IPS-18c (cell line): ENCODE measurements at regions not wholly inside any gene's neighbourhood (a gene's known extent, or its start where the extent isn't known, plus 50 kb on each side); places are given as distances from the start of the nearest gene placed in this dataset.
"Not testable (repeated sequence)": the region's sequence is repeated elsewhere in the genome, so short reads cannot be mapped to it uniquely, and the experiment has no call there.

ENCODE experiments used
- H3K4me3 ChIP-seq: 2 replicates; pipeline ENCODE4 v1.7.0; 2013; ENCODE audit warnings: low read depth, mild to moderate bottlenecking, low read length, moderate library complexity; ENCODE audit not compliant: insufficient read depth
- H3K9me3 ChIP-seq: one replicate; pipeline ENCODE4 v1.6.1; 2013; ENCODE audit warnings: mild to moderate bottlenecking, low read length, moderate library complexity; ENCODE audit not compliant: control insufficient read depth, insufficient read depth

DNA sequence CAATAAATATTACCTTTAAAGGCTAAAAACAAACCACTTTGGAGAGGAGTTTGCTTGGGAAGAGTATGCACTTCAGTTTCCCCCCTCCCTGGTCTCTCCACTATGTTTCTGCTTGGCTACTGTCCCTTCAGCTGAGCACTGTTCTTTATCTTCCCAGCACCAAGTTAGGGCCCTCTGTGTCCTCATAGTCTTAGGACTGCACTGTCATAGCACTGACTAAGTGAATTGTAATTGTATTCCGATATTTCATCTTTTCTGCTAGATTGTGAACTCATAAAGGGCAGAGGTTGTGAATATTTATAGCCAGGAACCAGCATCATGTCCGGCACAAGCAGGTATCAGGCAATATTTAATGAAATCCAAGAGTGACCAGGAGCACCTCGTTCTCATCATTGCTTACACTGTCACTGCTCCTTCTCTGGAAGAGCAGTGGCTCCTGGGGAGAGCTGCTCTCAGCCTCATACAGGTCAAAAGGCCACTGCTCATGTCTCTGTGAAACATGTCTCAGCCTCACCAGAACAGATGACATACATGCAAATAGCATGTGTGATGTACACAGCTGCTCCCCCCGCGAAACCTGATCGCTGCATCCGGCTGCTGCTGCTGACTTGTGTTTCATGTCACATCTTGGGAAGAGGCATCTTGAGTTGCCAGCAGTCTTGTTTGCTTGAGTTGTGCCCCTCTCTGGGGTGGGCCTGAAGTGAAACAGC is 279.7 kb upstream of the MSX2 start:
- H3K4me3 ChIP-seq, result no peak overlapping the region
- H3K9me3 ChIP-seq, result no peaks in the 10 kb centered on the region

DNA sequence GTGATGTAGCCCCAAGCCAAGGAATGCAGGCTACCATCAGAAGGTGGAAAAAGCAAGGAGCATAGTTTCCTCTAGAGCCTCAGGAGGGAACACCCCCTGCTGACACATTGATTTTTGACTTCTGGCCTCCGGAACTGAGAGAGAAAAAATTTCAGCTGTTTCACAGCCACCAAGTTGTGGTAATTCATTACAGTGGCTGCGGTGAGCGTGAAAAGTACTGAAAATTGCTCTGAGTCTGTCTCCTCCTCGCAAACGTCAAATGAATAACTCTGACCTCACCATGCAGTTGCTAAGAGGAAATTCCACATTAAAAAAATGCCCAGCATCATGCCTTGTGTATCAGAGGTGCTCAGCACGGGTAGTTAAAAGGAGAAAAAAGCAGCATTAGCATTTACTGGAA is 277.9 kb upstream of the MSX2 start:
- Histone ChIP-seq H3K4me3 (no peak overlapping the region), H3K9me3 (peaks cover 3% of the 10 kb centered on the region)

DNA sequence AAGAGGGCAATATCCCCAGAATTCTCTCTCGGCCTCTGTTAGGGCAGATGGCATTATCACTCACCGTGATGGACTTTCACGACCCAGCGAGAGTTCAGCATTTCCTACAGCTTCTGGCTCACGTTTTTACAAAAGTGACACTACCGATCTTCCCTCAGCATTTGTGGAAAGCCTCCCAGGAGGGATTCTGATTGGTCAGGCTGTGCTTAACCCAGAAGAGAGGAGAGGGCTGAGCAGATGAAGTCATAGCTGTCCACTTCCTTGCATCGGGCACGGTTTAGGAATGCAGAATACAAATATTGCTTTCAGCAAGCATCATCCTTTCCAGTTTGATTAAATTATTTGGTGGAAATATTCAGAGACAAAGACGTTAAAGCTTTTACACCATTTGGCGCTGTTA is 277.4 kb upstream of the MSX2 start:
- Histone ChIP-seq H3K4me3 (no peak overlapping the region), H3K9me3 (peaks cover 3% of the 10 kb centered on the region)

DNA sequence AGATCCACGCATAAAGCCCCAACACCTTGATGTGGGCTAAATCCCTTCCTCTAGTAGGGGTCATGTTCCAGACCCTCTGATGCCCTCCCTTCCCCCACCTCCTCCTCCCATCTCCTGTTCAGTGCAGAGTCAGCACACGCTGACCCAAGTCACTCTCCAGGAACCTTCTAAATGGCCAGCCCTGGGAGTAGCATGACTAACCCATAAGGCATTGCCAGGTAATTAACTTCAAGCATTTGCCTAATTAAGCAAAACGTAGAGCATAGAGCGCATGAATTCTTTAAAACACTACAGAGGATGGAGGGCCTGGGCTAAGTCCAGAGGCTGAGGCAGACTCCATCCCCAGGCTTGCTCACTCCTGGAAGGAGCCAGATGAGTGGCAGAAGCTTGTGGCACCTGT is 276.3 kb upstream of the MSX2 start:
- peaks cover 3% of the 10 kb centered on the region for H3K9me3 ChIP-seq
- H3K4me3 ChIP-seq, result no peak overlapping the region

DNA sequence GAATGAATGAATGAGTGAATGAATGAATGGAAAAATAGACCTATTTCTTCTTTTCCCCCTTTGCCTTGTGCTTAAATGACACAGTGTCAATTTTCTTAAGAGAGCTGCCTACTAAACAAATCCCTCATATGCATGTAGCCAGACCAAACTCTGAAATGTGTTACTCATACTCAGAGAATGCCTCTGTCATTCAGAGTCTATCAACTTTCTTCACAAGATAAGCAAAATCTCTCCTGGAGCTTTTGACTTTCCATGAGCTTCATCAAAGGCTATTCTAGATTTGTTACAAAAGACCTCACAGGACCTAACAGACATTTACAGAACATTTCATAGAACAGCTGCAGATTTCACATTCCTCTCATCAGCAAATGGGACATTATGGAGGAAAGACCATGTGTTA is 275.7 kb upstream of the MSX2 start:
- Histone ChIP-seq H3K9me3 (peaks cover 3% of the 10 kb centered on the region), H3K4me3 (no peak overlapping the region)

DNA sequence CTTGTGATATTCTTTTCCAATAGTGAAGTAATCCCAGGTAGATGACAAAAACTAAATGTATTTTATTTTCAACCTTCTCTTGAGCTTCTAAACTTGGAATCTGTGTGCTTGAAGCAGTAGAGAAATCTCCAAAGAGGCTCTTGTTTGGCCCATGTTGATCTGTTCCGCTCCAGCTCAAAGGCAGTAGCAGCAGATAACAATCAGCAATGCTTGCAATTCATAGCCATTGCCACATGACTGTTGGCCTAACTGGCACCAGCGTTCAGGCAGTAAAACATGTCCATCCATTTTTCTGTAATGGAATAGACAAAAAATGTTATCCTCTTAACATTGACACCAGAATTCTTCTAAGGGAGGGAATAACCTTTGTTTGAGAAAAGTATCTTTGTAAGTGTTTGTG is 270.7 kb upstream of the MSX2 start:
- Histone ChIP-seq H3K4me3 (no peak overlapping the region), H3K9me3 (peaks cover 6% of the 10 kb centered on the region)

DNA sequence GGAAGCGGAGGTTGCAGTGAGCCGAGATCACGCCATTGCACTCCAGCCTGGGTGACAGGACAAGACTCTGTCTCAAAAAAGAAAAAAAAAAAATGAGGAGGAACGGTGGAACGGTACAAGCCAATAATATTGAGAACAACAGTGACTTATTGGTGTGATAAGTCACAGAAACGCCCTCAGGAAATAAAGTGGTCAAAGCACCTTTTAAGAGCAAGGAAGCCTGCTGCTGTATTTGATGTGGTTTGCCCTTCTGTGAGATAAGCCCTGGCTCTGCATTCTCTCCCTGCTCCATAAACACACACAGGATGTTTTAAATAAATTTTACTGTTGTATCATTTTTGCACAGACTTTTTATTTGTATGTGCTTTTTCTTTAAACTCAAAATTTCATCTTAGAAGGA is 269.9 kb upstream of the MSX2 start:
- Histone ChIP-seq H3K4me3 (no peak overlapping the region), H3K9me3 (peaks cover 6% of the 10 kb centered on the region)

DNA sequence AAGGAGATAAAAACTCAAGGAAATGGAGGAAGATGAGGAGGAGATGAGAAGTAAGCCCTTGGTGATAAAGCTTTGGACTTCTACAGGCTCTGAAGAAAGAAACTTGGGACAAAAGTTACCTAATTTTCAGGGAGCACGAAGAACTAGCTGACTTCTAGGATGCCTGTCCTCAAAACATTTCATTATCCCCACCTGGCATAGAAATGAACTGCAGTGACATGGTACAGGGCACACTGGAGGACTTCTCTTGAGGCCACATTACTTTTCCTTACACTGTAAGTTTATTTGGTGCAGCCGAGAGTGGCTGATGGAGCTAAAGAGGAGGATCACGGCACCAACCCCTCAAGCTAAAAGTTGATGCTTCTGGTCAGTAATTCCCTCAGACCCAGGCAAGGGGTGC is 269.5 kb upstream of the MSX2 start:
- Histone ChIP-seq H3K9me3 (peaks cover 3% of the 10 kb centered on the region), H3K4me3 (no peak overlapping the region)

DNA sequence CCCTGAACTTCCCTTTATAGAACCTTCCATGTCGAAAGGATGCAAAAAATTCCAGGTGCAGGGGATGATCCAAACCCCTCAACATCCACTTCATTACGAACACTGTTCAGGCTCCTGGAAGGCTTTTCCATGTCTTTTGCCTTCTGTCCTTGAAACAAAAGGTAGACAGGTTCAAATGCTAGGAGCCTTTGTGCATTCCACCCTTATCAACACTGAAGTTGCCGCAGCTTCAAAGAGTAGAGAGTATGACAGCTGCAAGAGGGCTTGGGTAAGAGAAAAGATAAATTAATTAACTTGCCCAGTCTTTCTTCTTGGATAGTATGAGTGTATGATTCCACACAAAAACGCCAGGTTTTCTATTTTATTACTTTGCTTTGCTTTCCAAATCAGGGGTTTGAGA is 269.1 kb upstream of the MSX2 start:
- H3K9me3 ChIP-seq, result peaks cover 2% of the 10 kb centered on the region
- no peak overlapping the region for H3K4me3 ChIP-seq

DNA sequence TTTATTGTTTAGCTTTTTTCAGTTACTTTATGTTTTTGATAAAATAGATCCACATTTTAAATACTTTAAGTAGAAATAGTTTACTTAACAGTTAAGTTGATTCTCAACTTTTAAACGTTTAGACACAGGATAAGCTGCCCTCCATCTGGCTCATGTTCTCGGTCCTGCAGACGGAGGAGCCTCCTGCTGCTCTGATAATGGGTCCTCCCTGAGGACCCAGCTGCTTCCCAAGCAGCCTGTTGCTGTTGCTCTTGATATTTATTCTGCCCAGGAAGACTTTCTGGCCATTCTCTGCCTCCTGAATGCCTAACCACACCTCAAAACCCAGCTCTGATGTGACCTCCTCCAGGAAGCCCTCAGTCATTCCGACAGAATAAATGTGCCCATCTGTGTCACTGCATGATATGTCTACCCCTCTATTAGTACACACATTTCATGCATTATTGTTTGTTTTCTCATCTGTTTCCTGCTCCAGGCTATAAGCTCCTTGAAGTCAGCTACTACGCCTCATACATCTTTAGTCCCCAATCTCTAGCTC is 267.2 kb upstream of the MSX2 start:
- Histone ChIP-seq H3K9me3 (peaks cover 2% of the 10 kb centered on the region), H3K4me3 (no peak overlapping the region)

DNA sequence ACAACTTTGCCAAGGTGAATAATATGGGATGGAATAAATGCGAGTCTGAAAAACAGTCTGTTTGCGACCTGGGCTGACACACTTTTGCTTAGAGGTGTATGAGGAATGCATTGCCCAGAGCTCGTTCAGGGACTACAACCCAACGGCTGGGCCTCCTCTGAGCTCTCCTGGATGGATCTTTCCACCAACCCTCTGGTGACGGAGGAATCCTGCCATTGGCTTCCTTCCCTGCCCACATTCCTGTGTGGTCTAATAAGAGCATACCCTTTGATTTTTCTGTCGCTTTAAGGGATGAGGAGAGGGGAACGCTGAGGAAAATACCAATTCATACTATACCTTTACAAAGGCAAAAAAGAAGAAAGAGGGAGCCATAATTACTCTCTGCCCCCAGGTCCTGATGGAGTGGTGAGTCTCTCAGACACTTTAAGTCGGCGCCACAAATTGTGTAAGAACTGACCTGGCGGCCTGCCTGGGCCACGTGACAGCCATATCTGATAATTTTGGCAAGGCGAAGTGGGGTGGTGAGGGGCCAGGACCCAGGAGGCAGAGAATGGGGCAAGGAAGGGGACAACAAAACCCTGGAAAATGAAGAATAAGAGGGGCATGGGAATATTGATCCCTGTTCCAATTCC is 265.2 kb upstream of the MSX2 start:
- H3K4me3 ChIP-seq, result no peak overlapping the region
- H3K9me3 ChIP-seq, result peaks cover 2% of the 10 kb centered on the region

DNA sequence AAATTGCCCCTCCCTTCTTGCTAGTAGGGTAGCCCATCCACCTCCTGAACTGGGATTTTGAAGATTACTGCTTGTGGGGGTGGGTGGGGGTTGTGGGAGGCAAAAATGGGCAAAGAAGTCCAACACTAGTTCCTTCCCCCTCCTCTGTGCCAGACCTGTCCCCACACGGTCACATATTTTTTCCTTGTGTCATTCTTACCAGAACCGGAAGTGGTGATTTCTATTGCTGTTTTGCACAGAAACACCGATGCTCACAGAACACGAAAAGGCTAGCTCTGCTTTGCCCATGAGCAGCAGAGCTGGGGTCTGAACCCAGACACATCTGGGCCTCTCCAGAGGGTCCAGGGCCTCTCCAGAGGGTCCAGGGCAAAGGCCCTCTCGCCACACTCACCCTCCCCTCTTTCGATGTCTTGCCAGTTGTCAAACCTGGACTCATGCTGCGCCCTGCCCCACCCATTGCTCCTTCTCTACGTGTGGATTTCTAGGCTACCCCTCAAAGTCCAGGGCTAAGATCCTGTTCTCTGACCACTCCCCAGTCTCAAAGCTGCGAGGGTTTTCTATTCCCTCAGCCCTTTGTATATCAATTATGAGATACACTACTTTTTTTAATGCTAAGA is 264.4 kb upstream of the MSX2 start:
- H3K4me3 ChIP-seq, result no peak overlapping the region
- peaks cover 2% of the 10 kb centered on the region for H3K9me3 ChIP-seq

DNA sequence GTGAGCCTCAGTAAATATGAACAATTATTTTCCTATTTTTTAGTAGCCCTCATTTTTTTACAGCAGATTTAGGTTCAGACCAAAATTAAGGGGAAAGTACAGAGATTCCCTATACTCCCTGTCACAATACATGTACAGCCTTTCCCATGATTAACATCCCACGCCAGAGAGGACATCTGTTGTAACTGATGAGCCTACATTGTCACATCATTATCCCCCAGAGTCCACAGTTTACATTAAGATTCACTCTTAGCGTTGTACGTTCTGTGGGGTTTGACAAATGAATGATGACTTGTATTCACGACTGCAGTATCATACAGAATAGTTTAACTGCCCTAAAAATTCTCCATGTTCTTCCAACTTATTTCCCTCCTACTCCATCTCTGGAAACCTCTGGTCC is 262.3 kb upstream of the MSX2 start:
- no peak overlapping the region for H3K4me3 ChIP-seq
- no peaks in the 10 kb centered on the region for H3K9me3 ChIP-seq

DNA sequence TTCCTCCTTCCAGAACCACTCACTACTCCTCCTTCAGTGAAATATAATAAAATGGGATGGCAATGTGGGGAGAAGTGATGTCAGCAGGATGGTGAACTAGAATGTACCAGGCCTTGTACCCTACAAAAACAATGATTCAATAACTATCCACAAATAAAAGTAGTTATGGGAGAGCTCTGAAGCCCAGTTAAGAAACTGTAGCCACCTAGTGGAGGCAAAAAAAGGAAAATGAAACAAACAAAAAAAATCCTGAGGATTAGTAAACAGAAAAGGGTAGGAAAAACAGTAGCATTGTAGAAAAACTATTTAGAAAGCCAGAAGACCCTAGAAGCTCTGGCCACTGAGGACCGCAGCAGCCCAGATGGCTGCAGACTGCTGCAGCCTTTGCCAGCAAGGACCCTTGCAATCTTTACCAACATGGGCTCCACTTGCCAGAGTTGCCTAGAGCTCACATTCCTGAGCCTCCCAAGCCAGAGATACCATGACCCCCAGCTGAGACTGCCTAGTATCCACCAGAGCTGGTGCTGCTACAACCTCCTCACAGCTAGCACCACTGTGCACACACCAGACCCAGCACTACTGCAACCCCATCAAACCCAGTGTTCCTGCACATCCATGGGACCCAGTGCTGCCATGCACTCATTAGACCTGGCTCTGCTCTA is 259.7 kb upstream of the MSX2 start:
- Histone ChIP-seq H3K4me3 (no peak overlapping the region), H3K9me3 (no peaks in the 10 kb centered on the region)

DNA sequence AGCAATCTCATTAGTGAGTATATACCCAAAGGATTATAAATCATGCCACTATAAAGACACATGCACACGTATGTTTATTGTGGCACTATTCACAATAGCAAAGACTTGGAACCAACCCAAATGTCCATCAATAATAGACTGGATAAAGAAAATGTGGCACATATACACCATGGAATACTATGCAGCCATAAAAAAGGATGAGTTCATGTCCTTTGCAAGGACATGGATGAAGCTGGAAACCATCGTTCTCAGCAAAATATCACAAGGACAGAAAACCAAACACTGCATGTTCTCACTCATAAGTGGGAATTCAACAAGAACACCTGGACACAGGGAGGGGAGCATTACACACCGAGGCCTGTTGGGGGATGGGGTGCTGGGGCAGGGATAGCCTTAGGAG is 252.9 kb upstream of the MSX2 start:
- not testable (repeated sequence) for H3K4me3 ChIP-seq, H3K9me3 ChIP-seq

DNA sequence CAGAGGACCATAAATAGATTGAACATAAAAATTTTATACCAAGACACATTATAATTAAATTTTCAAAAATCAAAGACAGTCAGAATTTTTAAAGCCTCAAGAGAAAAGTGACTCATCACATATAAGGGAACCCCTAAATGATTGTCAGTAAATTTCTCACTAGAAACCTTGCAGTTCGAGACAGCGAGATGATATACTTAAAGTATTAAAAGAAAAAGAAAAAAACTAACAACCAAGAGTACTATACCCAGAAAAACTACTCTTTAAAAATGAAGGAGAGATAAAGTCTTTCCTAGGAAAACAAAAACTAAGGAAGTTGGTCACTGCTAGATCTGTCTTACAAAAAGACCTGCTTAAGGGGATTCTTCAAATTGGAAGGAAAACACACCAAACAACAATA is 251.4 kb upstream of the MSX2 start:
- H3K9me3 ChIP-seq, result no peaks in the 10 kb centered on the region
- H3K4me3 ChIP-seq, result no peak overlapping the region

DNA sequence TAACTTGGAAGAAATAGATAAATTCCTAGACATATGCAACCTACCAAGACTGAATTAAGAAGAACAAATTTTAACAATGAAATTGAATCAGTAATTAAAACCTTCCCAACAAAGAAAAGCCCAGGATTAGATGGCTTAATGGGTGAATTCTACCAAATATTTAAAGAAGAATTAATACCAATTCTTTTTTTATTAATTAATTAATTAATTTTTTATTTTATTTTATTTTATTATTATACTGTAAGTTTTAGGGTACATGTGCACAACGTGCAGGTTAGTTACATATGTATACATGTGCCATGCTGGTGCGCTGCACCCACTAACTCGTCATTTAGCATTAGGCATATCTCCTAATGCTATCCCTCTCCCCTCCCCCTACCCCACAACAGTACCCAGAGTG is 248.4 kb upstream of the MSX2 start:
- not testable (repeated sequence) for H3K4me3 ChIP-seq, H3K9me3 ChIP-seq

DNA sequence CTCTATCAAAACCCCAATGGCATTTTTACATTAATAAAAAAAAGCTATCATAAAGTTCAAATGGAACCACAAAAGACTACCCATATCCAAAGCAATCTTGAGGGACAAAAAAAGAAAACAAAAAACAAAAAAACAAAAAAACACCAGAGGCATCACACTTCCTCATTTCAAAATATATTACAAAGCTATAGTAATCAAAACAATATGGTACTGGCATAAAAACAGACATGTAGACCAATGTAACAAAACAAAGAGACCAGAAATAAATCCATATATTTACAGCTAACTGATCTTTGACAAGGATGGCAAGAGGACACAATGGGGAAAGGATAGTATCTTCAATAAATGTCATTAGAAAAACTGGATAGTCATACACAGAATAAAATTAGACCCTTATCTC is 245.1 kb upstream of the MSX2 start:
- H3K4me3 ChIP-seq, result no peak overlapping the region
- peaks cover 3% of the 10 kb centered on the region for H3K9me3 ChIP-seq
